ENCODE measurements at regions not wholly inside any gene's neighbourhood (a gene's known extent, or its start where the extent isn't known, plus 50 kb on each side); places are given as distances from the start of the nearest gene placed in this dataset.

DNA sequence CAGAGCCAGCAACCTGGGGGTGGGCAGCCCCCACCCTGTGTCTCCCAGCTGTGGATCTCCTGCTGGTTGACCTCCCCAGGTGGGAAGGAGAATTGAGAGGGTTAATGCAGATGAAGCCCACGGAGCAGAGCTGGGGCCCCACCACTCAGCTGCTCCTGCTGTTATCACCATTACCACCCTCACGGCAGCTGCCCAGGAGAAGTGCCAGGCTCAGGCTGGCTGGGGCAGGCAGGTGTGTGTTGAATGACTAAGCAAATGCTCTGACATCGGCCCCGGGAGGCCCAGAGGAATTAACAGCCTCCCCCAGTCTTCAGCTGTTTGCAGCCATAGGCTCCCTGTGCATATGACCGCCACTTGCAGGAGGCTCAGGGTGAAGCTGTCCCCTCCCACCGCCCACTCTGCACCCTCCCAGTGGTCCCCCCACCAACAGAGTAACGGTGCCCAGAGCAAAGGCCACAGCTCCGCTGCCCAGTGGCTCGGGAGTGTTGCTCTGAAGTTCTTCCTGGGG lies 133.8 kb downstream of the CPZ start:
- CTCF ChIA-PET: no interaction called here
- DNase-seq: no peak

GRCh38 chr4:8725845-8726244 lies 133.3 kb downstream of the CPZ start:
- DNase-seq: no peak
- ChIA-PET POLR2A (no interaction called here), CTCF (no interaction called here)
- Histone ChIP-seq H3K4me3 (ENCODE audit: low read length) (no peak overlapping the region), H3K36me3 (ENCODE audit: insufficient read depth, low read length) (no peaks in the 10 kb centered on the region), H3K27ac (ENCODE audit: low read depth, low read length) (no peak overlapping the region), H3K4me1 (ENCODE audit: insufficient read depth, low read length) (no peaks in the 10 kb centered on the region), H3K9me3 (ENCODE audit: low read length) (no peaks in the 10 kb centered on the region), H3K27me3 (ENCODE audit: insufficient read depth, low read length, poor library complexity, severe bottlenecking) (no peaks in the 10 kb centered on the region)
- Mint-ChIP-seq H3K27ac (no peak overlapping the region), H3K9me3 (peaks cover 0 to 2% (median 0%) of the 10 kb centered on the region in 5 donors), H3K36me3 (no peaks in the 10 kb centered on the region), H3K4me3 (no peak overlapping the region), H3K27me3 (peaks cover 2 to 3% of the 10 kb centered on the region in 2 donors), H3K4me1 (no peaks in the 10 kb centered on the region)

More for the DNA sequence above, 133.8 kb downstream of the CPZ start:
- no peaks in the 10 kb centered on the region for H3K9me3 ChIP-seq (ENCODE audit: low read length)
- no peak overlapping the region for H3K27ac ChIP-seq (ENCODE audit: low read depth, low read length)
- Mint-ChIP-seq H3K4me1 (no peaks in the 10 kb centered on the region), H3K27ac (no peak overlapping the region), H3K27me3 (peaks cover 2 to 3% of the 10 kb centered on the region in 2 donors), H3K36me3 (no peaks in the 10 kb centered on the region), H3K4me3 (no peak overlapping the region), H3K9me3 (peaks cover 0 to 3% (median 0%) of the 10 kb centered on the region in 5 donors)
- no peaks in the 10 kb centered on the region for H3K4me1 ChIP-seq (ENCODE audit: insufficient read depth, low read length)
- H3K27me3 ChIP-seq (ENCODE audit: insufficient read depth, low read length, poor library complexity, severe bottlenecking): no peaks in the 10 kb centered on the region
- no peaks in the 10 kb centered on the region for H3K36me3 ChIP-seq (ENCODE audit: insufficient read depth, low read length)
- H3K4me3 ChIP-seq (ENCODE audit: low read length): no peak overlapping the region
- POLR2A ChIA-PET: no interaction called here

GRCh38 chr4:8725071-8725841 lies 132.7 kb downstream of the CPZ start:
- H3K4me3 Mint-ChIP-seq: no peak overlapping the region
- Histone ChIP-seq H3K27ac (ENCODE audit: low read depth, low read length) (no peak overlapping the region), H3K27me3 (ENCODE audit: insufficient read depth, low read length, poor library complexity, severe bottlenecking) (no peaks in the 10 kb centered on the region), H3K4me1 (ENCODE audit: insufficient read depth, low read length) (no peaks in the 10 kb centered on the region), H3K4me3 (ENCODE audit: low read length) (no peak overlapping the region), H3K9me3 (ENCODE audit: low read length) (no peaks in the 10 kb centered on the region), H3K36me3 (ENCODE audit: insufficient read depth, low read length) (no peaks in the 10 kb centered on the region)
- H3K36me3 Mint-ChIP-seq: no peaks in the 10 kb centered on the region
- POLR2A ChIA-PET: no interaction called here
- H3K27ac Mint-ChIP-seq: no peak overlapping the region
- CTCF ChIA-PET: no interaction called here
- H3K27me3 Mint-ChIP-seq: peaks cover 2 to 3% of the 10 kb centered on the region in 2 donors
- H3K4me1 Mint-ChIP-seq: no peaks in the 10 kb centered on the region
- H3K9me3 Mint-ChIP-seq: peaks cover 0 to 2% (median 0%) of the 10 kb centered on the region in 5 donors
- no peak for DNase-seq

DNA sequence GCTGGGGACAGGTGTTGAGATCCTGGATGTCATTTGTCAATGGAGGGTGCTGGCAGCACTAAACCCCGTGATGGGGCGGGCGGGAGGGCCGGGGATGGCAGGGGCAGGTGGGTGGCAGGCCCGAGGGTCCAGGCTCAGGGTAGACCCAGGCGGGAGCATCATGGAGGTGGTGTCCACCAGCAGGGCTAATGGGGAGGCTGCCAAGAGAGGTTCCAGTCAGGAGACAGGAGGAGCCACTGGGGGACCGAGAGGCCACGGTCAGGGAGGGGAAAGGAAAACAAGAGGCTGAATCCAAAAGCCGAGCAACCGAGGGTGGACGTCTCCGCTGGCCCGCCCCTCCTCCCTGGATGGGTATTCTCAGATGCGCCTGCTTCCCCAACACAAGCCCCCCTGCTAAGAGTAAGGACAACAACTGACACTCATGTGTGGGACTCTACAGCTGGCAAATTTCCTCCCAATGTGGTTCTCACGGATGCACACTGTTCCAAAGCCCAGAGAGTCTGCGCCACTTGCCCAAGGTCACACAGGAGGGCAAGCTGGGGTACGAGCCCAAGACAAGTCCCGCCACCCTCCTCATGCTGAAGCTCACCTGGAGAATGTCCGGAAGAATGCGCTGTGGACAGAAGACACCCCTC lies 132.0 kb downstream of the CPZ start:
- CTCF ChIA-PET: no interaction called here
- POLR2A ChIA-PET: no interaction called here
- Mint-ChIP-seq H3K36me3 (no peaks in the 10 kb centered on the region), H3K4me1 (no peaks in the 10 kb centered on the region), H3K27ac (no peak overlapping the region), H3K9me3 (peaks cover 0 to 6% (median 3%) of the 10 kb centered on the region in 5 donors), H3K27me3 (peaks cover 2 to 3% of the 10 kb centered on the region in 2 donors), H3K4me3 (no peak overlapping the region)
- H3K4me1 ChIP-seq (ENCODE audit: insufficient read depth, low read length): no peaks in the 10 kb centered on the region
- no peaks in the 10 kb centered on the region for H3K27me3 ChIP-seq (ENCODE audit: insufficient read depth, low read length, poor library complexity, severe bottlenecking)
- H3K36me3 ChIP-seq (ENCODE audit: insufficient read depth, low read length): no peaks in the 10 kb centered on the region
- H3K27ac ChIP-seq (ENCODE audit: low read depth, low read length): no peak overlapping the region
- DNase-seq: no peak
- H3K4me3 ChIP-seq (ENCODE audit: low read length): no peak overlapping the region
- H3K9me3 ChIP-seq (ENCODE audit: low read length): no peaks in the 10 kb centered on the region

GRCh38 chr4:8723222-8723980 lies 130.8 kb downstream of the CPZ start:
- Histone ChIP-seq H3K4me1 (ENCODE audit: insufficient read depth, low read length) (no peaks in the 10 kb centered on the region), H3K27ac (ENCODE audit: low read depth, low read length) (no peak overlapping the region), H3K9me3 (ENCODE audit: low read length) (no peaks in the 10 kb centered on the region), H3K27me3 (ENCODE audit: insufficient read depth, low read length, poor library complexity, severe bottlenecking) (no peaks in the 10 kb centered on the region), H3K36me3 (ENCODE audit: insufficient read depth, low read length) (no peaks in the 10 kb centered on the region), H3K4me3 (ENCODE audit: low read length) (no peak overlapping the region)
- Mint-ChIP-seq H3K4me3 (no peak overlapping the region), H3K36me3 (no peaks in the 10 kb centered on the region), H3K27me3 (peaks cover 2 to 3% of the 10 kb centered on the region in 2 donors), H3K4me1 (no peaks in the 10 kb centered on the region), H3K9me3 (peaks cover 0 to 6% (median 4%) of the 10 kb centered on the region in 5 donors), H3K27ac (no peak overlapping the region)
- ChIA-PET POLR2A (no interaction called here), CTCF (no interaction called here)
- DNase-seq: no peak

- Mint-ChIP-seq H3K4me3 (no peak overlapping the region), H3K27me3 (peaks cover 2 to 3% of the 10 kb centered on the region in 2 donors), H3K36me3 (no peaks in the 10 kb centered on the region), H3K27ac (no peak overlapping the region), H3K9me3 (peaks cover 0 to 7% (median 5%) of the 10 kb centered on the region in 5 donors), H3K4me1 (no peaks in the 10 kb centered on the region)
- Histone ChIP-seq H3K4me3 (ENCODE audit: low read length) (no peak overlapping the region), H3K36me3 (ENCODE audit: insufficient read depth, low read length) (no peaks in the 10 kb centered on the region), H3K27ac (ENCODE audit: low read depth, low read length) (no peak overlapping the region), H3K27me3 (ENCODE audit: insufficient read depth, low read length, poor library complexity, severe bottlenecking) (no peaks in the 10 kb centered on the region), H3K9me3 (ENCODE audit: low read length) (no peaks in the 10 kb centered on the region), H3K4me1 (ENCODE audit: insufficient read depth, low read length) (no peaks in the 10 kb centered on the region)
- CTCF ChIA-PET: no interaction called here
- no peak for DNase-seq
- POLR2A ChIA-PET: no interaction called here
These were observed 130.0 kb downstream of the CPZ start for GRCh38 chr4:8722556-8722955.

GRCh38 chr4:8721621-8722020 lies 129.1 kb downstream of the CPZ start:
- H3K4me1 ChIP-seq (ENCODE audit: insufficient read depth, low read length): no peaks in the 10 kb centered on the region
- Mint-ChIP-seq H3K27ac (no peak overlapping the region), H3K4me1 (no peaks in the 10 kb centered on the region), H3K36me3 (no peaks in the 10 kb centered on the region), H3K4me3 (no peak overlapping the region), H3K9me3 (peaks cover 2 to 8% (median 6%) of the 10 kb centered on the region in 5 donors), H3K27me3 (peaks cover 2 to 3% of the 10 kb centered on the region in 2 donors)
- no peak overlapping the region for H3K4me3 ChIP-seq (ENCODE audit: low read length)
- no peaks in the 10 kb centered on the region for H3K27me3 ChIP-seq (ENCODE audit: insufficient read depth, low read length, poor library complexity, severe bottlenecking)
- CTCF ChIA-PET: interaction anchor here (1.5 kb wide), 1 partner anchor 16 kb away, joined by 3 read pairs; no protein-coding TSS in a partner anchor
- no peaks in the 10 kb centered on the region for H3K9me3 ChIP-seq (ENCODE audit: low read length)
- no peak for DNase-seq
- POLR2A ChIA-PET: no interaction called here
- H3K27ac ChIP-seq (ENCODE audit: low read depth, low read length): no peak overlapping the region
- no peaks in the 10 kb centered on the region for H3K36me3 ChIP-seq (ENCODE audit: insufficient read depth, low read length)

- Histone ChIP-seq H3K36me3 (ENCODE audit: insufficient read depth, low read length) (no peaks in the 10 kb centered on the region), H3K4me1 (ENCODE audit: insufficient read depth, low read length) (no peaks in the 10 kb centered on the region), H3K27me3 (ENCODE audit: insufficient read depth, low read length, poor library complexity, severe bottlenecking) (no peaks in the 10 kb centered on the region), H3K4me3 (ENCODE audit: low read length) (no peak overlapping the region), H3K27ac (ENCODE audit: low read depth, low read length) (no peak overlapping the region), H3K9me3 (ENCODE audit: low read length) (no peaks in the 10 kb centered on the region)
- DNase-seq: no peak
- Mint-ChIP-seq H3K27ac (no peak overlapping the region), H3K4me3 (no peak overlapping the region), H3K27me3 (peaks cover 0 to 2% of the 10 kb centered on the region in 2 donors), H3K9me3 (peaks cover 4 to 17% (median 13%) of the 10 kb centered on the region in 5 donors), H3K4me1 (no peaks in the 10 kb centered on the region), H3K36me3 (no peaks in the 10 kb centered on the region)
- ChIA-PET POLR2A (no interaction called here), CTCF (no interaction called here)
These were observed 126.9 kb downstream of the CPZ start for GRCh38 chr4:8719421-8719820.

Measured in CD8-positive, alpha-beta memory T cell (primary cell).